Common myeloid progenitor, CD34-positive (primary cell): ENCODE measurements at regions not wholly inside any gene's neighbourhood (a gene's known extent, or its start where the extent isn't known, plus 50 kb on each side); places are given as distances from the start of the nearest gene placed in this dataset.

ENCODE experiments used
- CTCF ChIA-PET: fragments of 350-600 bp; sonication (Branson Sonifier 250); formaldehyde crosslinking; loops from one replicate; lab custom pipeline; 2021; ENCODE audit warnings: antibody characterized with exemption; lab: Charles Lee
- POLR2A ChIA-PET: fragments of 350-600 bp; sonication (Branson Sonifier 250); formaldehyde crosslinking; loops from one replicate; lab custom pipeline; 2021; ENCODE audit warnings: antibody characterized with exemption; lab: Charles Lee
- DNase-seq, 3 donors: peaks; one replicate each; pipeline versions ENCODE4 v3.0.0 to v3.0.0-alpha.2; 2013
- H3K27ac ChIP-seq, 2 experiments: 1 replicate in 1 of 2; 2 replicates in 1 of 2; pipeline ENCODE4 v1.7.0; 2013; ENCODE audit warnings: inconsistent platforms in 2 of 2, low read length in 2 of 2, mild to moderate bottlenecking in 2 of 2, low read depth in 1 of 2, moderate library complexity in 1 of 2; ENCODE audit not compliant: severe bottlenecking in 2 of 2, insufficient read depth in 1 of 2, poor library complexity in 1 of 2
- H3K27me3 ChIP-seq, 5 experiments: replicated peaks in 2 of 5; 1 replicate in 3 of 5; 2 replicates in 2 of 5; pipeline versions ENCODE4 v1.6.1 to v1.7.0; 2013; ENCODE audit warnings: low read length in 4 of 5, mild to moderate bottlenecking in 2 of 5, moderate library complexity in 2 of 5, inconsistent platforms in 1 of 5; ENCODE audit not compliant: insufficient read depth in 5 of 5, control insufficient read depth in 4 of 5
- H3K36me3 ChIP-seq, 4 experiments: 1 replicate in 2 of 4; 2 replicates in 2 of 4; pipeline versions ENCODE4 v1.6.1 to v1.7.0; 2013; ENCODE audit warnings: low read length in 3 of 4, control low read depth in 1 of 4, mild to moderate bottlenecking in 1 of 4; ENCODE audit not compliant: control insufficient read depth in 4 of 4, insufficient read depth in 4 of 4
- H3K4me1 ChIP-seq, 4 experiments: 1 replicate in 3 of 4; 2 replicates in 1 of 4; pipeline versions ENCODE4 v1.6.1 to v1.7.1; 2013; ENCODE audit warnings: low read length in 3 of 4, mild to moderate bottlenecking in 3 of 4, control low read depth in 1 of 4, inconsistent platforms in 1 of 4, moderate library complexity in 1 of 4; ENCODE audit not compliant: control insufficient read depth in 4 of 4, insufficient read depth in 4 of 4; ENCODE audit errors: control extremely low read depth in 1 of 4
- H3K4me3 ChIP-seq, 7 experiments: 1 replicate in 4 of 7; 2 replicates in 3 of 7; pipeline versions ENCODE4 v1.5.1 to v1.7.0; 2013; ENCODE audit warnings: mild to moderate bottlenecking in 7 of 7, low read length in 6 of 7, moderate library complexity in 6 of 7, inconsistent platforms in 2 of 7, low read depth in 2 of 7, control low read depth in 1 of 7; ENCODE audit not compliant: insufficient read depth in 4 of 7, control insufficient read depth in 1 of 7; ENCODE audit errors: extremely low read depth in 1 of 7
- H3K9me3 ChIP-seq, 5 experiments: 1 replicate in 4 of 5; 2 replicates in 1 of 5; pipeline versions ENCODE4 v1.6.1 to v1.7.1; 2013; ENCODE audit warnings: low read length in 4 of 5, mild to moderate bottlenecking in 2 of 5, inconsistent platforms in 1 of 5, low read depth in 1 of 5, moderate library complexity in 1 of 5; ENCODE audit not compliant: control insufficient read depth in 4 of 5, insufficient read depth in 2 of 5; ENCODE audit errors: control extremely low read depth in 1 of 5
- WGBS: methylation state at CpG from one replicate; pipeline ENCODE4 v1.1.5; 2013; ENCODE audit not compliant: insufficient coverage; 5-methylcytosine and 5-hydroxymethylcytosine counted together

GRCh38 chr22:48331266-48331665, 1496.4 kb downstream of the BRD1 start:
- Histone ChIP-seq H3K27me3 (no peaks in the 10 kb centered on the region), H3K9me3 (peaks cover 0 to 8% (median 3%) of the 10 kb centered on the region in 5 experiments), H3K36me3 (no peaks in the 10 kb centered on the region), H3K27ac (no peak overlapping the region), H3K4me3 (no peak overlapping the region), H3K4me1 (no peaks in the 10 kb centered on the region)
- CTCF ChIA-PET = no interaction called here
- WGBS = 100% methylated on average over 7 of the region's 9 CpGs
- POLR2A ChIA-PET = no interaction called here
- no peak for DNase-seq

DNA sequence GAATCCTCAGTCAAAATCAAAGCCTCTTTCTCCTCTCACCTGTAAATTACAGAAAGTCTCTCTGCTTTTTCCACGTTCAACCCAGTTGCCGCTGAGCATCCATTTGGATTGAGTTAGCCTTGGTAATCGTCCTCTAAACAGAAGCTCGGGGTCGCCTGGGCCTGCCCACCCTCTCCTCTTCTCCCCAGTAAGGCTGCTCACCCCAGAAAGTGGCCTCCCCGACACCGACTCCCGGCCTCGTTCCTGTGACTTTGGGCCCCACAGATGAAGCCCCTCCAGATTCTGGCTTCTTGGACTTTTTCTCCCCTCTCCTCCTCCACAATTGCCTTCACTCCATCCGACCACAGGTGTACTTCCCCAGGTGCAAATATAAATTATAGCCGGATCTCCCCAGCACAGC, 1500.0 kb downstream of the BRD1 start:
- WGBS = 94% methylated on average over 11 of the region's 11 CpGs
- ChIA-PET POLR2A (no interaction called here), CTCF (no interaction called here)
- Histone ChIP-seq H3K27ac (no peak overlapping the region), H3K4me1 (no peaks in the 10 kb centered on the region), H3K9me3 (peaks cover 4 to 16% (median 10%) of the 10 kb centered on the region in 5 experiments), H3K27me3 (peaks cover 0 to 5% (median 0%) of the 10 kb centered on the region in 5 experiments), H3K4me3 (no peak overlapping the region), H3K36me3 (no peaks in the 10 kb centered on the region)
- no peak for DNase-seq

DNA sequence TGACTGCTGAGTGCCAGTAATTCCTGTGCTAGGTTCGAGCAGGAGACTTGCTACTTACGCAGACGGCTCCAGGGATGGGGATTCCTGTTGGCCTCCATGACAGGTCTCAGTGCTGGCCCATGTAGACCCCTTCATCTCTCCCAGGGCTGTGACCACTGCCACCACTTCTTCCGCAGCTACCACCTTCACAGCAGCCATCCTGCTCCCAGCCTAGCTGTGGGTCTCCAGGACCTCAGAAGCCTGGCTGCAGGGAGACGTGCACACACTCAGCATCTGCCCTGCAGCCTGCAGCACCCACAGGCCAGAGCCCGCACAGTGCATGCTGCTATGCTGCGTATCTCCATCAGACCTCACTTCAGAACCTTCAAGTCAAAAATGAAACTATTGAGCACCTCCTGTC, 1503.9 kb downstream of the BRD1 start:
- no peaks in the 10 kb centered on the region for H3K36me3 ChIP-seq
- no peak overlapping the region for H3K27ac ChIP-seq
- H3K9me3 ChIP-seq = peaks cover 4 to 11% (median 10%) of the 10 kb centered on the region in 5 experiments
- ChIA-PET CTCF (no interaction called here), POLR2A (no interaction called here)
- H3K4me1 ChIP-seq = no peaks in the 10 kb centered on the region
- H3K27me3 ChIP-seq = peaks cover 0 to 8% (median 0%) of the 10 kb centered on the region in 5 experiments
- WGBS = 93% methylated on average over 6 of the region's 7 CpGs
- H3K4me3 ChIP-seq = no peak overlapping the region
- no peak for DNase-seq

GRCh38 chr22:48322907-48323306, 1504.8 kb downstream of the BRD1 start:
- no peak for DNase-seq
- no peaks in the 10 kb centered on the region for H3K4me1 ChIP-seq
- ChIA-PET CTCF (no interaction called here), POLR2A (no interaction called here)
- WGBS = no CpG with 5 or more reads among the region's 2 CpGs
- H3K27me3 ChIP-seq = peaks cover 0 to 8% (median 0%) of the 10 kb centered on the region in 5 experiments
- H3K4me3 ChIP-seq = no peak overlapping the region
- no peaks in the 10 kb centered on the region for H3K36me3 ChIP-seq
- H3K27ac ChIP-seq = no peak overlapping the region
- peaks cover 4 to 11% (median 8%) of the 10 kb centered on the region in 5 experiments for H3K9me3 ChIP-seq

- 85% methylated on average over 9 of the region's 9 CpGs for WGBS
- Histone ChIP-seq H3K27me3 (peaks cover 0 to 8% (median 0%) of the 10 kb centered on the region in 5 experiments), H3K4me1 (no peaks in the 10 kb centered on the region), H3K36me3 (no peaks in the 10 kb centered on the region), H3K9me3 (peaks cover 4 to 11% (median 8%) of the 10 kb centered on the region in 5 experiments), H3K27ac (no peak overlapping the region), H3K4me3 (no peak overlapping the region)
- ChIA-PET CTCF (no interaction called here), POLR2A (no interaction called here)
- no peak for DNase-seq
Measured at GRCh38 chr22:48321986-48322545, 1505.6 kb downstream of the BRD1 start.

DNA sequence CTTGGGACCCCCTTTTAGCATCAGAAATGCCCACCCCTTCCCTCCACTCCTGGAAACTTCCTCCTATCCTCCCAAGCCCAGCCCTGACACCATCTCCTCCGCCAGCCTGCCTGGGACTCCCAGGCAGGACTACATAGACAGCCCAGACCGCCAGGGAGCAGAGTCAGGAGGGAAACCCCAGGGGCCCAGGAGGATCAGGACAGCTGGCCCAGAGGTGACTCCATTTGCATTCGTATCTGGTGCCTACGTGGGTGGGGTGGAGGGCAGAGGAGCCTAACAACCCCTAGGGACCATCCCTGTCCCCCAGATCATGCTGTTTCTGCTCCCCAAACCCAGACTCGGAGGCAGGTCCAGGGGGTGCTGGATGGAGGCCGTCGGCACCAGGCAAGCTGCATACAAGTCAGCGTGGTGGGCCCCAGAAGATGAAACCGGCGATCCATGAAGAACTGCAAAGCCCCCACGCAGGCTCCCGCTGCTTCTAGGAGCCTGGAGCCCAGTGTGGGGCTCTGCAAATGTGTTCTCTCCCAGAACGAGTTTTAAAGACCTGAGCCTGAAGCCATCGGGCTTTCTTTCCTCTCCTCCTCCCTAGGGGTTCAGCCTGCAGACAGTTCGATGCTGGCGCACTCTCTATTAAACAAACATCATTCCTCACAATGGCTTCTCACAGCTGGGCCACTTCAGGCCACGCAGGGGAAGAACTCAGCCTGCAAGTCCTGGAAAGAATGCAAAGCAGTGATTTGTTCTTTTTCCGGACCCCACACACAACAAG, 1506.8 kb downstream of the BRD1 start:
- Histone ChIP-seq H3K9me3 (peaks cover 4 to 10% (median 8%) of the 10 kb centered on the region in 5 experiments), H3K4me3 (no peak overlapping the region), H3K27ac (no peak overlapping the region), H3K27me3 (peaks cover 0 to 11% (median 0%) of the 10 kb centered on the region in 5 experiments), H3K4me1 (no peaks in the 10 kb centered on the region), H3K36me3 (no peaks in the 10 kb centered on the region)
- 77% methylated on average over 14 of the region's 18 CpGs for WGBS
- no peak for DNase-seq
- ChIA-PET POLR2A (no interaction called here), CTCF (no interaction called here)

DNA sequence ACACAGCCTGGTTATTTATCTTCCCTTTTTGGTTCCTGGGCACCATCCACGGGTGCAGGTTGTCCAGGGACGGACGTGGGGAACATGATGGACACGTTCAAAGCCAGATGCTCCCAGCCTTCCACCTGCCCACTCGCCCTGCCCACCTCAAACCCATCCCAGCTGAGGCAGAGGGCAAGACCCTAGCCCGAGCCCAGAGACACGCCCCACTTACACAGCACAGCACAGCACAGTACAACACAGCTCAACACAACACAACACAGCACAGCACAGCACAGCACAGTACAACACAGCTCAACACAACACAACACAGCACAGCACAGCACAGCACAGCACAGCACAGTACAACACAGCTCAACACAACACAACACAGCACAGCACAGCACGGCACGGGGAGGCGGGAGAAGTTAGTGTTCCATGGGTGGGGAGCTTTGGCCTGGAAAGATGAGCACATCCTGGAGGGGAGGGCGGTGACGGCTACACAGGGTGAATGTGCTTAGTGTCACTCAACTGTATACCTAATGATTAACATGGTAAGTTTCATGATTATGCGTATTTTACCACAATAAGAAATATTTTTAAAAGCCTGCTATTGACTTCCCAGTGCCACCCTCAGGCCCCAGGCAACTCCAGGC, 1507.5 kb downstream of the BRD1 start:
- H3K27me3 ChIP-seq = peaks cover 0 to 11% (median 0%) of the 10 kb centered on the region in 5 experiments
- H3K27ac ChIP-seq = no peak overlapping the region
- H3K4me3 ChIP-seq = no peak overlapping the region
- H3K36me3 ChIP-seq = no peaks in the 10 kb centered on the region
- no peak for DNase-seq
- POLR2A ChIA-PET = no interaction called here
- CTCF ChIA-PET = no interaction called here
- peaks cover 4 to 8% (median 6%) of the 10 kb centered on the region in 5 experiments for H3K9me3 ChIP-seq
- WGBS = 88% methylated on average over 5 of the region's 13 CpGs
- H3K4me1 ChIP-seq = no peaks in the 10 kb centered on the region
